Islet of Langerhans (tissue), 1 donor: ENCODE measurements at regions not wholly inside any gene's neighbourhood (a gene's known extent, or its start where the extent isn't known, plus 50 kb on each side); places are given as distances from the start of the nearest gene placed in this dataset.
A peak's percentile ranks its signal among the peaks of the same experiment; 100 is the strongest.
"Not testable (repeated sequence)": the region's sequence is repeated elsewhere in the genome, so short reads cannot be mapped to it uniquely, and the experiment has no call there.

Experiments used
- FAIRE-seq: peaks from one replicate; lab custom pipeline; 2011; peaks lifted over from hg19 to GRCh38; lab: Jason Lieb, UNC

GRCh38 chr15:69554279-69554961 lies 101.8 kb downstream of the RPLP1 start:
- no peak for FAIRE-seq

DNA sequence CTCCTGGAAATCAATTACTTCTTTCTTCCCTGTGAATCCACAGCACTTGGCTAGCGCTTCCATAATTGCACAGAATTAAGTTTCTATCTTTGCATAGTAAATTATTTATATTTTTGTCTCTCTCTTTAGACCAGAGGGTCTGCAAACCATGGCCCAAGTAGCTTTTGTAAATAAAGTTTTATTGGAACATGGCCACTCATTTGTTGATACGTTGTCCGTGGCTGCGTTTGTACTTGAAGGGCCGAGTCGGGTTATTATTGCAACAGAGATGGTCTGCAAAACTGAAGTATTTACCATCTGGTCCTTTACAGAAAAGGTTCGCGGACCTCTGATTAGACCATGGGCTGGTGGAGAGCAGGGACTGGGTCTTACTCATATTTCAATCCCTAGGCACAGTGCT lies 102.5 kb downstream of the RPLP1 start:
- FAIRE-seq, result no peak

DNA sequence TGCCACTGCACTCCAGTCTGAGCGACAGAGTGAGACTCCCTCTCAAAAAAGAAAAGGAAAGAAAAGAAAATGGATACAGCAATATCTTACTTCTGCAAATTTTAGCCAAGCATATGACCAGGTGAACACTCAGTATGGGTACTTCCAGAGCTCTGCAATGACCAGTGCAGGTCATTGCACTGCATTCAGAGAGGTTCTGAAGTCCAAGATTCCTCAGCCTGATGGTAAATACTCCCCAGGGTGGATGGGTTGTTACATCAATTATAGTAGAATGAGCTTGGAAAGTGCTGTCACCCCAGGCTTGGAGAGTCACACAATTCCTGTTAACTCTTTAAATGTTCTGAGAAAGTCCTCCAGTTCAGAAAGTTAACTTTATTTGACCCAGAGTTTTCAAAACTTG lies 103.7 kb downstream of the RPLP1 start:
- no peak for FAIRE-seq

DNA sequence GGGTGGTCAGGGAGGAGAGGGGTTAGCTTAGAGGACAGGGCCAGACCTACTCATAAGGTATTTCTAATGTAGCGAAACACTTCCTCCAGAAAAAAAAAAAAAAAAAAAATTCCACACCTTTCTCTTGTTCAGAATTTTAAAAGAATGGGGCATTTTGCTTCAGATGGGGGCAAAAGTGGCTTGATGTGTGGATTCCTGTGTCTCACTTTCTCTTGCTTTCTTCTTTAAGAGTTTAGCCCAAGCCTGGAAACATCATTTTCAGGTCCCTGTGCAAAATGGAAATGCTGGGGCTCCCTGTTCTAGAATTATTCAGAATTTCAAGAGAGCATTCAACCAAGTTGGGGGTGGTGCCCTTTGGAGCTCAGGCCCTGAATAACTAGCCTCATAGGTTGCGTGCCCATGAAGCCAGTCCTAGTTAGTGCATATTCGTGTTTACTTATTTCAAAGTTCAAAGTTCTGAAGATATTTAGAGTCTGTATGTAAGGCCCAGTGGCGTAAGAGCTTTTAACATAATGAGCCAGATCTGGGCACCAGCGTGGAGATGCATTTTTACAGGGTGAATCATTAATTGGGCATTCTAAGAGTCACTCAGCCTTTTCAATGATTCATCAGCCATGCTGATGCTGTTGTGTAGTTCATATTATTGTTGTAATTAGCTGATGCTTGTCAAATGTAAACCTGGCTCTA lies 104.5 kb downstream of the RPLP1 start:
- FAIRE-seq, result peak; percentile 88

DNA sequence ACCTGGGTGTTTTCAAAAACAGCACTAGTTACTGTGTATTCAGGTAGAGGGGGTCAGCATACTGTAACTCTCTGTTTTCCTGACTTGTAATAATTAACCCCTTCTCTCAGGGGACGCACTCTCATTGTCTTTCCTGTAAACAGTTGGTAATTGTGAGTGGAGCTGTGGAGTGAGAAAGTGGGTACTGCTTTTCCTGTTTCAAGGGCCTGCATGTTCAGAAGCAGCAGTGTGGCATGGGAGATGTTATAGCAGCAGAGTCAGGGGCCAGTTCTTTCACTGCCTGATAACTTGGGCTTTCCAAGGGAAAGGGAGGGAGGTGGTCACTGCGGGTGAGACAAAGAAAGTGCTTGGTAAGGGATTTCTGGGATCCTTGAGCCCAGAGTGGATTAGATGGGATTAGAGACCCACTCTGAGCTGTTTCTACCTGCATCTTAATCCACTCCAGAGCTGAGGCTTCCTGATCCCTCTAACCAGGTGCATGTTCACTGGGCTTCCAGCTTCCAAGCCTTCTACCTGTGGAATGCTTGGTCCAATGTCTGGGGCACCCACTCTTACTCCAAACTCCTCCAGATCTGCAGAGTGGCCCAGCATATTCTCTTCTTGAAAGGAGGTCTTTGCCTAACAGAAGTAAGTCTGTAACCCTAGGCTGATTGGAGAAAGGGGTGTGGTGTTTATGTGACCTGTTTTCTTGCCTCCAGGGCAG lies 105.2 kb downstream of the RPLP1 start:
- no peak for FAIRE-seq

GRCh38 chr15:69559440-69560190 lies 107.0 kb downstream of the RPLP1 start:
- no peak for FAIRE-seq

DNA sequence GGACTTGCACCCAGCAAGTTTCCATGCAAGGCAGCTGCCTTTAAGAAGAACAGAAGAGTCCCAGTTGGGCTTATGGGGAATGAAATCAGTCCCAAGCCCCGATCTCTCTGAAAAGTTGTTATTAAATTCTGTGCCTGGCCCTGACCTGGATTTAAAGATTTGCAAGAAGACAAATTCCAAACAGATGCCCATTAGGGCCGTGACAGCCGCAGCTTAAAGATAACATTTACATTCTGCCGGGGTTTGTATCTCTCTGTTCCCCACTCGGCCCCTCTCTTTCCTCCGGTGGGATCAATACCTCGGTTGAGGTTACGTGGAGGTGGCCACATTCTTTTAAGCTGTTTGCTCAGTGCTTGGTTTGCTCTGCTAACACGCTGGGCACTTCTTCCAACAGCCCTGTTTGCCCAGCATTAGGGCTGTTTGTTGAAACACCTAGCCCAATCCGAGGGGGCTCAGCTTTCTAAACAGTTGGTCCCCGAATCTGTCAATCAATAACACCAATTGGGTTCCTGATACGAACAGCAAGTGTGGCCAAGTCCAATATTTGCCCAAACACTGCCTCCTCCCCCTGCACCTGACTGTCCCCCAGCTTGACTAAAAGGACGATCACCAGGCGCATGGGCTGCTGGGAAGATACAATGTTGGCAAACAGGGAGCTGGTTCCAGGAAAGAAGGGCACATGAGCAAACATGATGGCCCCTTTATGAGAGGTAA lies 108.6 kb downstream of the RPLP1 start:
- FAIRE-seq, result no peak

GRCh38 chr15:69562116-69562515 lies 109.5 kb downstream of the RPLP1 start:
- peak; percentile 66 for FAIRE-seq

DNA sequence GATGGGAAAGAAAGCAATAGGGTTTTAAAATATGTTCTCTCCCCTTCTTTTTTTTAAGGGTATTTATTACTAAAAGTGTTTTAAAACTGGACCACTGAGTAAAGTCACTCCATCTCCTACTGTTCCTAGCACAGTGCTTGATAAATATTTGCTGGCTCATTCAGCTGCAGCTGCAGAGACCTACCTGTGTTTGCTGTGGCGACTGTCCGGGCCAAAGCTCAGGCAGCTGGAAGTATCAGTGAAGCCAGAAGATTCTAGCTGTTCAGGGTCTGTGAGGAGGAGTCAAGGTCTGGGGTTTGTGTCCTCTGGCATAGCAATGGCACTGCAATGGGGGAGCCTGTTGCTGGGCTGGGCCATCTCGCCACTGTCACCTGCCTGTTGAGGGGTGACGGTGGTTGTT lies 109.9 kb downstream of the RPLP1 start:
- FAIRE-seq, result no peak

- FAIRE-seq, result no peak
These were observed 112.5 kb downstream of the RPLP1 start for GRCh38 chr15:69565066-69565655.

DNA sequence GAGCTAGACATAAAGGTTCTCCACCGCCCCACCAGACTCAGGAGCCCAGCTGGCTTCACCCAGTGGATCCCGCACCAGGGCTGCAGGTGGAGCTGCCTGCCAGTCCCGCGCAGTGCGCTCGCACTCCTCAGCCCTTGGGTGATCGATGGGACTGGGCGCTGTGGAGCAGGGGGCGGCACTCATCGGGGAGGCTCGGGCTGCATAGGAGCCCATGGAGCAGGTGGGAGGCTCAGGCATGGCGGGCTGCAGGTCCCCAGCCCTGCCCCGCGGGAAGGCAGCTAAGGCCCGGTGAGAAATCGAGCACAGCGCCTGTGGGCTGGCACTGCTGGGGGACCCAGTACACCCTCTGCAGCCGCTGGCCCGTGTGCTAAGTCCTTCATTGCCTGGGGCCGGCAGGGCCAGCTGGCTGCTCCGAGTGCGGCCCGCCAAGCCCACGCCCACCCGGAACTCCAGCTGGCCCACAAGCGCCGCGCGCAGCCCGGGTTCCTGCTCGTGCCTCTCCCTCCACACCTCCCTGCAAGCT lies 114.7 kb downstream of the RPLP1 start:
- FAIRE-seq, result not testable (repeated sequence)

- FAIRE-seq, result no peak
These were observed 115.8 kb downstream of the RPLP1 start for GRCh38 chr15:69568173-69569009.

DNA sequence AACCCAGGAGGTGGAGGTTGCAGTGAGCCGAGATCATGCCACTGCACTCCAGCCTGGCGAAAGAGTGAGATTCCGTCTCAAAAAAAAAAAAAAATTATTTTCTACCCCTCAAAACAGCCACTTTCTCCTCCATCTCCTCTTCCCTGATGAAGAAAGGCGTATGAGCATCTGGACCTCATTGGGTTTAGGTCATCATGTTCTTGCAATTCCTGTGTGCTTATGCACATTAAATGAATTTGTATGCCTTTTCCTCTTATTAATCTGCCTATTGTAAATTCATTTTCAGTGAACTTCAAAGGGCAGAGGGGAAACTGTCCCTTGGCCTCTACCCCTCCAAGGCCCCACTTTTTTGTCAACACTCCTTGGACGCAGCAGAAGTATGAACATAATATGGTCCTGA lies 117.8 kb downstream of the RPLP1 start:
- FAIRE-seq, result no peak

DNA sequence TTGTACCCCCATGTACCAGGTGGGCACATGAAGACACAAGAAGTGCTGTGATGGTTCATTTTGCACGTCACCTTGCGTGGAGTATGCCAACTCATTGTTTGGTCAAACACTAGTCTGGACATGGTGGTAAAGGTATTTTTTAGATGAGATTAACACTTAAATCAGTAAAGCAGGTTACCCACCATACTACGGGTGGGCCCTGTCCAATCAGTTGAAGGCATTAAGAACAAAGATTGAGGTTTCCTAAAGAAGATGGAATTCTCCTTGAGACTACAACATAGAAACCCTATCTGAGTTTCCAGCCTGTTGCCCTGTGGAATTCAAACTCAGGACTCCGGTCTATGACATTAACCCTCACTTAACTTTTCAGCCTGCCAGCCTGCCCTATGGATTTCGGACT lies 118.4 kb downstream of the RPLP1 start:
- no peak for FAIRE-seq

DNA sequence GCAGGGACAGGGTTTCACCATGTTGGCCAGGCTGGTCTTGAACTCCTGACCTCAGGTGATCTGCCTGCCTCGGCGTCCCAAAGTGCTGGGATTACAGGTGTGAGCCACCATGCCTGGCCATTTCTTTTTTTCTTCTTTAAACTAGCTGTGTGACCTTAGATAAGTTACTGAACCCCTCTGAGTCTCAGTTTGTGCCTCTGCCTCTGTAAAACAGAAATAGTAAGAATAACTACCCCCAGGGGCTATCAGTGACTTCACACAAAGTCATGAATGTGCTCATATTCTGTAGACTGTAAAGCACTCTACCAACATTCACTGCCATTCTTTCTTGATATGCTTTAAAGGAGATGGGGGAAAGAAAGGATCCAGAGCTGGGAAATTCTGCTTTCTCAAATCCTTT lies 120.7 kb downstream of the RPLP1 start:
- not testable (repeated sequence) for FAIRE-seq

- no peak for FAIRE-seq
These were observed 121.3 kb downstream of the RPLP1 start for GRCh38 chr15:69573815-69574475.

- FAIRE-seq, result no peak
These were observed 121.9 kb downstream of the RPLP1 start for GRCh38 chr15:69574506-69574905.

DNA sequence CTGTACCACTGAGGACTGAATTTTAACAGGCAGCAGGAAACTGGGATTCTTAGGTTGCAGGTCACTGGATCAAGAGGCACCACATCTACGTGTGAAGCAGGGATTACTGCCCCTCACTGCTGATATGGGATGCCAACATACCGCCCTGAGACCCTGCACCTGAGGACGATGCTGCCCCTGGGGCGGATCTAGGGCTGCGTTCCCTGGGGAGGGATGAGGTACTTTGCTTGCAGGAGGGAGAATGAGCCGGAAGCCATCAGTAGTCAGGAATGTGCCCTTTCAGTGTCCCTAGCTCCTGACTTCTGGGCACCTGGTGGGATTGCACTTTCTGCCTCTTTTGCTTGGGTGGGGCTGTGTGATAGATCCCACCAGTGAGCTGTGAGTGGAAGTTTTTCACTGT lies 122.8 kb downstream of the RPLP1 start:
- FAIRE-seq, result no peak

DNA sequence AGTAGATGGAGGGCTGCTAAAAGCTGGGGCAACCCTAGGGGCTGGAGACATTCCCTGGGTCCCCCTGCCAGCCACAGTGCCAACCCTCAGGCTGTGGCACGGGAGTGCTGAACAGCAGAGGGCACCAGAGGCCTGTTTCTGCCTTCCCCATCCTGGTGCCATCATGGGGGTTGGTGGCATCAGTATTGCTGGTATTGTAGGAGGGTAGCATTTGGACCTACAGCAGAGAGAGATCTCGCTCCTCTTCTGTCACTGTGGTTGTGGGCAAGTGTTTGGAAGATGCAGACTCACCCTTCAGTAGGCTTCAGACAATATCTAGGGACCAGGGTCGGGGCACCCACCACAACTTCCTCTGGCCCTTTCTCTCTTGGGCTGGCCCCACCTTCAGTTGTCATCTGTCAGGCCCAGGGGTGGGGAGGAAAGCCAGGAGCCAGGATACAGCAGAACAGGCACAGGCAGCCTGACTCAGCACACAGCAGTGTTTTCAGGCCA lies 123.5 kb downstream of the RPLP1 start:
- FAIRE-seq, result no peak

- FAIRE-seq, result no peak
These were observed 124.3 kb downstream of the RPLP1 start for GRCh38 chr15:69576948-69577351.
